Panc1 (cell line): ENCODE measurements at regions not wholly inside any gene's neighbourhood (a gene's known extent, or its start where the extent isn't known, plus 50 kb on each side); places are given as distances from the start of the nearest gene placed in this dataset.

Source experiments
- POLR2AphosphoS5 ChIP-seq: IDR thresholded peaks from 2 replicates; pipeline ENCODE4 v1.6.1; 2012; ENCODE audit warnings: mild to moderate bottlenecking, low read depth, low read length, moderate library complexity
- SIN3A ChIP-seq: IDR thresholded peaks from 2 replicates; pipeline ENCODE4 v1.6.1; 2012; ENCODE audit warnings: low read depth, mild to moderate bottlenecking, low read length, moderate library complexity, borderline replicate concordance; ENCODE audit not compliant: insufficient read depth
- TCF7L2 ChIP-seq: IDR thresholded peaks from 2 replicates; pipeline ENCODE4 v1.6.1; 2011; ENCODE audit warnings: mild to moderate bottlenecking, low read depth, low read length, inconsistent platforms
- TF ChIP-seq, protein P1 (sequence below): fragments of 450-650 bp; IDR thresholded peaks from 2 replicates; pipeline ENCODE4 v1.5.1; 2017; ENCODE audit warnings: mild to moderate bottlenecking
- TF ChIP-seq, protein P2 (sequence below), 2 experiments: IDR thresholded peaks; 2 replicates each; pipeline ENCODE4 v1.6.1; 2011 to 2012; ENCODE audit warnings: low read depth in 2 of 2, control low read depth in 1 of 2, low read length in 1 of 2, mild to moderate bottlenecking in 1 of 2, moderate library complexity in 1 of 2; ENCODE audit not compliant: insufficient read depth in 1 of 2

DNA sequence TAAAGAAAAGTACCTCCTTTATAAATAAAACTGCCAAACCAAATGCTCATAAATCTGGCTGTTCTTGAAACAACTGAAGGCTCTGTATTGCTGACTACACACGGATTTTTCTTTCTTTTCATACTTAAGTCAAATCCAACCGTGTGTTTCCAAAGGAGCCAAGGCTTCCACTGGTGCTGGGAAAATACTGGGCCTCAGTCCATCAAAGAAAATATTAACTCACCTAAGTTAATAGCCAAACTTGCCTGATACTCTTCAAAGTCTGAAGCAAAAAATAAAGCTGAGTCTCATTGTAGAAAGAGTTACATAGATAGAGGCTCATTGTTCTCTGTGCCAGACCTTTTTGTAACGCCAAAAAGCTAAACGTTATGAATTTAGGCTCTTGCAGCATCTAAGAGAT, 350.4 kb upstream of the CDH9 start:
- TF ChIP-seq, protein P1, sequence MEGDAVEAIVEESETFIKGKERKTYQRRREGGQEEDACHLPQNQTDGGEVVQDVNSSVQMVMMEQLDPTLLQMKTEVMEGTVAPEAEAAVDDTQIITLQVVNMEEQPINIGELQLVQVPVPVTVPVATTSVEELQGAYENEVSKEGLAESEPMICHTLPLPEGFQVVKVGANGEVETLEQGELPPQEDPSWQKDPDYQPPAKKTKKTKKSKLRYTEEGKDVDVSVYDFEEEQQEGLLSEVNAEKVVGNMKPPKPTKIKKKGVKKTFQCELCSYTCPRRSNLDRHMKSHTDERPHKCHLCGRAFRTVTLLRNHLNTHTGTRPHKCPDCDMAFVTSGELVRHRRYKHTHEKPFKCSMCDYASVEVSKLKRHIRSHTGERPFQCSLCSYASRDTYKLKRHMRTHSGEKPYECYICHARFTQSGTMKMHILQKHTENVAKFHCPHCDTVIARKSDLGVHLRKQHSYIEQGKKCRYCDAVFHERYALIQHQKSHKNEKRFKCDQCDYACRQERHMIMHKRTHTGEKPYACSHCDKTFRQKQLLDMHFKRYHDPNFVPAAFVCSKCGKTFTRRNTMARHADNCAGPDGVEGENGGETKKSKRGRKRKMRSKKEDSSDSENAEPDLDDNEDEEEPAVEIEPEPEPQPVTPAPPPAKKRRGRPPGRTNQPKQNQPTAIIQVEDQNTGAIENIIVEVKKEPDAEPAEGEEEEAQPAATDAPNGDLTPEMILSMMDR = no peak
- TF ChIP-seq TCF7L2 (no peak), POLR2AphosphoS5 (no peak), SIN3A (no peak)
- TF ChIP-seq, protein P2, sequence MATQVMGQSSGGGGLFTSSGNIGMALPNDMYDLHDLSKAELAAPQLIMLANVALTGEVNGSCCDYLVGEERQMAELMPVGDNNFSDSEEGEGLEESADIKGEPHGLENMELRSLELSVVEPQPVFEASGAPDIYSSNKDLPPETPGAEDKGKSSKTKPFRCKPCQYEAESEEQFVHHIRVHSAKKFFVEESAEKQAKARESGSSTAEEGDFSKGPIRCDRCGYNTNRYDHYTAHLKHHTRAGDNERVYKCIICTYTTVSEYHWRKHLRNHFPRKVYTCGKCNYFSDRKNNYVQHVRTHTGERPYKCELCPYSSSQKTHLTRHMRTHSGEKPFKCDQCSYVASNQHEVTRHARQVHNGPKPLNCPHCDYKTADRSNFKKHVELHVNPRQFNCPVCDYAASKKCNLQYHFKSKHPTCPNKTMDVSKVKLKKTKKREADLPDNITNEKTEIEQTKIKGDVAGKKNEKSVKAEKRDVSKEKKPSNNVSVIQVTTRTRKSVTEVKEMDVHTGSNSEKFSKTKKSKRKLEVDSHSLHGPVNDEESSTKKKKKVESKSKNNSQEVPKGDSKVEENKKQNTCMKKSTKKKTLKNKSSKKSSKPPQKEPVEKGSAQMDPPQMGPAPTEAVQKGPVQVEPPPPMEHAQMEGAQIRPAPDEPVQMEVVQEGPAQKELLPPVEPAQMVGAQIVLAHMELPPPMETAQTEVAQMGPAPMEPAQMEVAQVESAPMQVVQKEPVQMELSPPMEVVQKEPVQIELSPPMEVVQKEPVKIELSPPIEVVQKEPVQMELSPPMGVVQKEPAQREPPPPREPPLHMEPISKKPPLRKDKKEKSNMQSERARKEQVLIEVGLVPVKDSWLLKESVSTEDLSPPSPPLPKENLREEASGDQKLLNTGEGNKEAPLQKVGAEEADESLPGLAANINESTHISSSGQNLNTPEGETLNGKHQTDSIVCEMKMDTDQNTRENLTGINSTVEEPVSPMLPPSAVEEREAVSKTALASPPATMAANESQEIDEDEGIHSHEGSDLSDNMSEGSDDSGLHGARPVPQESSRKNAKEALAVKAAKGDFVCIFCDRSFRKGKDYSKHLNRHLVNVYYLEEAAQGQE (IDR thresholded peaks at IDR 0.05; ENCODE audit: insufficient read depth in 1 of 2, low read depth in 2 of 2, low read length in 1 of 2) = no peak
